Spleen (tissue), 11 donors: ENCODE measurements at regions not wholly inside any gene's neighbourhood (a gene's known extent, or its start where the extent isn't known, plus 50 kb on each side); places are given as distances from the start of the nearest gene placed in this dataset.

Source experiments
- DNase-seq: peaks from one replicate; pipeline ENCODE4 v3.0.0-alpha.2; 2020
- H3K27ac ChIP-seq, 8 donors: fragments of 200-600 bp; sonication (generic) in 7 of 8; 1 replicate in 4 of 8; 2 replicates in 4 of 8; pipeline versions ENCODE4 v1.5.0 to v1.8.0; 2016 to 2021; ENCODE audit warnings: inconsistent platforms in 4 of 8, mild to moderate bottlenecking in 4 of 8, moderate library complexity in 1 of 8
- H3K27me3 ChIP-seq, 7 donors: fragments of 200-600 bp; sonication (generic) in 6 of 7; replicated peaks in 1 of 7; 1 replicate in 4 of 7; 2 replicates in 3 of 7; pipeline versions ENCODE4 v1.5.0 to v1.8.0; 2016 to 2021; ENCODE audit warnings: inconsistent platforms in 3 of 7, mild to moderate bottlenecking in 1 of 7
- H3K36me3 ChIP-seq, 6 donors: fragments of 200-600 bp; sonication (generic) in 5 of 6; 1 replicate in 4 of 6; 2 replicates in 2 of 6; pipeline versions ENCODE4 v1.5.0 to v1.8.0; 2016 to 2021; ENCODE audit warnings: inconsistent platforms in 2 of 6
- H3K4me1 ChIP-seq, 6 donors: fragments of 200-600 bp; sonication (generic) in 5 of 6; 1 replicate in 3 of 6; 2 replicates in 3 of 6; pipeline versions ENCODE4 v1.5.0 to v1.8.0; 2016 to 2021; ENCODE audit warnings: inconsistent platforms in 3 of 6
- H3K4me3 ChIP-seq, 8 donors: fragments of 200-600 bp; sonication (generic) in 7 of 8; 1 replicate in 4 of 8; 2 replicates in 4 of 8; pipeline versions ENCODE4 v1.5.0 to v1.8.0; 2016 to 2021; ENCODE audit warnings: inconsistent platforms in 4 of 8, mild to moderate bottlenecking in 4 of 8, moderate library complexity in 2 of 8
- H3K9me3 ChIP-seq, 8 donors: fragments of 200-600 bp; sonication (generic) in 7 of 8; 1 replicate in 4 of 8; 2 replicates in 4 of 8; pipeline versions ENCODE4 v1.5.0 to v1.8.0; 2016 to 2021; ENCODE audit warnings: inconsistent platforms in 4 of 8
- POLR2A ChIP-seq, 3 donors: fragments of 450-650 bp; IDR thresholded peaks; one replicate each; pipeline ENCODE4 v1.5.1; 2017; ENCODE audit warnings: antibody characterized with exemption in 3 of 3, mild to moderate bottlenecking in 1 of 3
- POLR2AphosphoS5 ChIP-seq, 3 donors: sonication (generic); formaldehyde crosslinking; IDR thresholded peaks; one replicate each; pipeline ENCODE4 v1.5.1; 2017; ENCODE audit warnings: antibody characterized with exemption in 3 of 3
- WGBS, 5 donors: extraction: QIAGEN DNeasy Blood & Tissue Kit in 3 of 5; methylation state at CpG; one replicate each; pipeline versions ENCODE4 v1.1.5 to v1.1.7; 2013 to 2018; 5-methylcytosine and 5-hydroxymethylcytosine counted together
- intact Hi-C: fragments of 100-400 bp; cut with DNase I; formaldehyde crosslinking; loops from one replicate; pipeline ENCODE4 v1.15.0; 2023; ENCODE audit warnings: low total_unique reads
- TF ChIP-seq, protein P1 (sequence below), 11 experiments: fragments of 200-600 bp in 7 of 11; fragments of 450-650 bp in 4 of 11; sonication (generic) in 4 of 11; IDR thresholded peaks in 8 of 11; conservative IDR thresholded peaks in 3 of 11; 1 replicate in 7 of 11; 2 replicates in 4 of 11; pipeline versions ENCODE4 v1.4.0 to v1.8.0; 2016 to 2021; ENCODE audit warnings: antibody characterized with exemption in 11 of 11, inconsistent platforms in 4 of 11, mild to moderate bottlenecking in 1 of 11
- donor health status: healthy with polysubstance abuse.
- donor health status: DM: no; HTN: no; CAD: no; lungs with moderate emphysema.
- donor health status: DM: no; HTN: no; CAD: no.
- donor health status: Bipolar disorder and iron deficiency.
- donor health status: healthy.
- donor health status: DM: no; HTN: no; CAD: no.
- donor health status: DM: yes; HTN: yes; CAD: no.

GRCh38 chr11:60641940-60642339 lies 57.5 kb upstream of the MS4A8 start:
- Histone ChIP-seq H3K36me3 (no peaks in the 10 kb centered on the region), H3K27me3 (peaks cover 0 to 3% (median 0%) of the 10 kb centered on the region in 7 donors), H3K9me3 (peaks cover 0 to 28% (median 14%) of the 10 kb centered on the region in 8 donors), H3K4me3 (no peak overlapping the region), H3K4me1 (no peaks in the 10 kb centered on the region), H3K27ac (no peak overlapping the region)
- 93 to 97% (median 95%) methylated on average over 3 of the region's 3 CpGs for WGBS, 5 donors
- DNase-seq, result no peak
- intact Hi-C loops, result no loop called here
- TF ChIP-seq POLR2A (IDR thresholded peaks at IDR 0.05) (no peak), POLR2AphosphoS5 (IDR thresholded peaks at IDR 0.05) (no peak)
- TF ChIP-seq, protein P1, sequence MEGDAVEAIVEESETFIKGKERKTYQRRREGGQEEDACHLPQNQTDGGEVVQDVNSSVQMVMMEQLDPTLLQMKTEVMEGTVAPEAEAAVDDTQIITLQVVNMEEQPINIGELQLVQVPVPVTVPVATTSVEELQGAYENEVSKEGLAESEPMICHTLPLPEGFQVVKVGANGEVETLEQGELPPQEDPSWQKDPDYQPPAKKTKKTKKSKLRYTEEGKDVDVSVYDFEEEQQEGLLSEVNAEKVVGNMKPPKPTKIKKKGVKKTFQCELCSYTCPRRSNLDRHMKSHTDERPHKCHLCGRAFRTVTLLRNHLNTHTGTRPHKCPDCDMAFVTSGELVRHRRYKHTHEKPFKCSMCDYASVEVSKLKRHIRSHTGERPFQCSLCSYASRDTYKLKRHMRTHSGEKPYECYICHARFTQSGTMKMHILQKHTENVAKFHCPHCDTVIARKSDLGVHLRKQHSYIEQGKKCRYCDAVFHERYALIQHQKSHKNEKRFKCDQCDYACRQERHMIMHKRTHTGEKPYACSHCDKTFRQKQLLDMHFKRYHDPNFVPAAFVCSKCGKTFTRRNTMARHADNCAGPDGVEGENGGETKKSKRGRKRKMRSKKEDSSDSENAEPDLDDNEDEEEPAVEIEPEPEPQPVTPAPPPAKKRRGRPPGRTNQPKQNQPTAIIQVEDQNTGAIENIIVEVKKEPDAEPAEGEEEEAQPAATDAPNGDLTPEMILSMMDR (IDR thresholded peaks at IDR 0.05 in 8 of 11, conservative IDR thresholded peaks at IDR 0.05 in 3 of 11), result no peak

GRCh38 chr11:60647087-60647486 lies 52.3 kb upstream of the MS4A8 start:
- intact Hi-C loops, result no loop called here
- H3K27me3 ChIP-seq, result peaks cover 0 to 6% (median 0%) of the 10 kb centered on the region in 7 donors
- no peak overlapping the region for H3K27ac ChIP-seq
- H3K9me3 ChIP-seq, result peaks cover 0 to 39% (median 23%) of the 10 kb centered on the region in 8 donors
- WGBS, 5 donors, result 73 to 87% (median 79%) methylated on average over 2 to 28 of the region's 28 CpGs
- no peak for TF ChIP-seq POLR2AphosphoS5 (IDR thresholded peaks at IDR 0.05)
- no peak for TF ChIP-seq POLR2A (IDR thresholded peaks at IDR 0.05)
- TF ChIP-seq, protein P1 (IDR thresholded peaks at IDR 0.05 in 8 of 11, conservative IDR thresholded peaks at IDR 0.05 in 3 of 11), result no peak
- no peak overlapping the region for H3K4me3 ChIP-seq
- H3K4me1 ChIP-seq, result no peaks in the 10 kb centered on the region
- DNase-seq, result no peak
- no peaks in the 10 kb centered on the region for H3K36me3 ChIP-seq
